Vagina (tissue), 2 donors: ENCODE measurements at regions not wholly inside any gene's neighbourhood (a gene's known extent, or its start where the extent isn't known, plus 50 kb on each side); places are given as distances from the start of the nearest gene placed in this dataset.

ENCODE experiments used
- POLR2AphosphoS5 ChIP-seq, 2 donors: sonication (generic); formaldehyde crosslinking; IDR thresholded peaks; one replicate each; pipeline ENCODE4 v1.9.0; 2017; ENCODE audit warnings: antibody characterized with exemption in 2 of 2, mild to moderate bottlenecking in 2 of 2, low read depth in 1 of 2; ENCODE audit not compliant: insufficient read depth in 1 of 2
- TF ChIP-seq, protein P1 (sequence below), 3 experiments: fragments of 450-650 bp in 2 of 3; fragments of 200-600 bp in 1 of 3; sonication (generic) in 1 of 3; IDR thresholded peaks; one replicate each; pipeline ENCODE4 v1.5.1; 2017 to 2019; ENCODE audit warnings: antibody characterized with exemption in 3 of 3, mild to moderate bottlenecking in 2 of 3, moderate library complexity in 2 of 3

GRCh38 chr1:72366466-72366865, 84.1 kb upstream of the NEGR1 start:
- TF ChIP-seq, protein P1, sequence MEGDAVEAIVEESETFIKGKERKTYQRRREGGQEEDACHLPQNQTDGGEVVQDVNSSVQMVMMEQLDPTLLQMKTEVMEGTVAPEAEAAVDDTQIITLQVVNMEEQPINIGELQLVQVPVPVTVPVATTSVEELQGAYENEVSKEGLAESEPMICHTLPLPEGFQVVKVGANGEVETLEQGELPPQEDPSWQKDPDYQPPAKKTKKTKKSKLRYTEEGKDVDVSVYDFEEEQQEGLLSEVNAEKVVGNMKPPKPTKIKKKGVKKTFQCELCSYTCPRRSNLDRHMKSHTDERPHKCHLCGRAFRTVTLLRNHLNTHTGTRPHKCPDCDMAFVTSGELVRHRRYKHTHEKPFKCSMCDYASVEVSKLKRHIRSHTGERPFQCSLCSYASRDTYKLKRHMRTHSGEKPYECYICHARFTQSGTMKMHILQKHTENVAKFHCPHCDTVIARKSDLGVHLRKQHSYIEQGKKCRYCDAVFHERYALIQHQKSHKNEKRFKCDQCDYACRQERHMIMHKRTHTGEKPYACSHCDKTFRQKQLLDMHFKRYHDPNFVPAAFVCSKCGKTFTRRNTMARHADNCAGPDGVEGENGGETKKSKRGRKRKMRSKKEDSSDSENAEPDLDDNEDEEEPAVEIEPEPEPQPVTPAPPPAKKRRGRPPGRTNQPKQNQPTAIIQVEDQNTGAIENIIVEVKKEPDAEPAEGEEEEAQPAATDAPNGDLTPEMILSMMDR (IDR thresholded peaks at IDR 0.05): no peak
- no peak for TF ChIP-seq POLR2AphosphoS5 (IDR thresholded peaks at IDR 0.05; ENCODE audit: insufficient read depth in 1 of 2, low read depth in 1 of 2)
